Left colon (tissue), 2 donors: ENCODE measurements at regions not wholly inside any gene's neighbourhood (a gene's known extent, or its start where the extent isn't known, plus 50 kb on each side); places are given as distances from the start of the nearest gene placed in this dataset.

Source experiments
- ATAC-seq: fragments of 200-7000 bp; cut with Tn5 transposase; one replicate; pipeline ENCODE4 v1.9.1; 2020; ENCODE audit warnings: mild to moderate bottlenecking, moderate library complexity
- DNase-seq, 2 donors: peaks; one replicate each; pipeline ENCODE4 v3.0.0-alpha.2; 2020
- intact Hi-C, 2 donors: fragments of 100-400 bp; cut with DNase I in 1 of 2; cut with micrococcal nuclease in 1 of 2; formaldehyde crosslinking; loops; one replicate each; pipeline versions ENCODE4 v1.11.2 to v1.14.0; 2022; cut with DNase I, micrococcal nuclease
- donor health status: DM: no; HTN: no; CAD: no.
- donor health status: DM: yes; HTN: yes; CAD: no.

GRCh38 chr2:15009681-15010080 is 377.2 kb downstream of the LRATD1 start:
- ATAC-seq, result no peak
- no peak for DNase-seq
- intact Hi-C loops, result no loop called here

- DNase-seq (no peak), ATAC-seq (no peak)
- intact Hi-C loops, result no loop called here
Measured at GRCh38 chr2:15010346-15010745, 377.8 kb downstream of the LRATD1 start.

- ATAC-seq (no peak), DNase-seq (no peak)
- intact Hi-C loops, result no loop called here
Measured at GRCh38 chr2:15018814-15019213, 386.3 kb downstream of the LRATD1 start.

- ATAC-seq (no peak), DNase-seq (no peak)
- intact Hi-C loops, result no loop called here
Measured at GRCh38 chr2:15023221-15023620, 390.7 kb downstream of the LRATD1 start.

GRCh38 chr2:15028406-15028805 is 395.9 kb downstream of the LRATD1 start:
- intact Hi-C loops, result no loop called here
- no peak for DNase-seq
- ATAC-seq, result no peak

- intact Hi-C loops, result no loop called here
- DNase-seq, result no peak
- no peak for ATAC-seq
Measured at GRCh38 chr2:15031745-15032240, 399.3 kb downstream of the LRATD1 start.

- no peak for ATAC-seq
- DNase-seq, result no peak
- intact Hi-C loops, result no loop called here
Measured at GRCh38 chr2:15034246-15034645, 401.7 kb downstream of the LRATD1 start.

GRCh38 chr2:15034860-15035259 is 402.3 kb downstream of the LRATD1 start:
- DNase-seq, result no peak
- ATAC-seq, result no peak
- intact Hi-C loops, result no loop called here

- DNase-seq (no peak), ATAC-seq (no peak)
- intact Hi-C loops, result no loop called here
Measured at GRCh38 chr2:15038366-15039364, 406.1 kb downstream of the LRATD1 start.

- DNase-seq (no peak), ATAC-seq (no peak)
- intact Hi-C loops, result no loop called here
Measured at GRCh38 chr2:15040429-15041084, 408.0 kb downstream of the LRATD1 start.

GRCh38 chr2:15041429-15041837 is 408.9 kb downstream of the LRATD1 start:
- DNase-seq (no peak), ATAC-seq (no peak)
- intact Hi-C loops, result no loop called here

- ATAC-seq, result no peak
- DNase-seq, result peak; percentile 32 to 71
- intact Hi-C loops, result no loop called here
Measured at GRCh38 chr2:15042801-15043217, 410.3 kb downstream of the LRATD1 start.

GRCh38 chr2:15043336-15044058 is 411.0 kb downstream of the LRATD1 start:
- intact Hi-C loops, result no loop called here
- DNase-seq (no peak), ATAC-seq (no peak)

- ATAC-seq (no peak), DNase-seq (no peak)
- intact Hi-C loops, result no loop called here
Measured at GRCh38 chr2:15045054-15045453, 412.5 kb downstream of the LRATD1 start.

GRCh38 chr2:15047184-15047583 is 414.7 kb downstream of the LRATD1 start:
- no peak for DNase-seq
- intact Hi-C loops, result no loop called here
- no peak for ATAC-seq

- DNase-seq, result no peak
- intact Hi-C loops, result no loop called here
- no peak for ATAC-seq
Measured at GRCh38 chr2:15048000-15048399, 415.5 kb downstream of the LRATD1 start.

- DNase-seq (no peak), ATAC-seq (no peak)
- intact Hi-C loops, result no loop called here
Measured at GRCh38 chr2:15049096-15049993, 416.8 kb downstream of the LRATD1 start.

GRCh38 chr2:15050483-15050882 is 418.0 kb downstream of the LRATD1 start:
- intact Hi-C loops, result no loop called here
- no peak for ATAC-seq

More at GRCh38 chr2:15050483-15050882, 418.0 kb downstream of the LRATD1 start:
- no peak for DNase-seq
